ENCODE measurements at regions not wholly inside any gene's neighbourhood (a gene's known extent, or its start where the extent isn't known, plus 50 kb on each side); places are given as distances from the start of the nearest gene placed in this dataset.
A peak's percentile ranks its signal among the peaks of the same experiment; 100 is the strongest.

DNA sequence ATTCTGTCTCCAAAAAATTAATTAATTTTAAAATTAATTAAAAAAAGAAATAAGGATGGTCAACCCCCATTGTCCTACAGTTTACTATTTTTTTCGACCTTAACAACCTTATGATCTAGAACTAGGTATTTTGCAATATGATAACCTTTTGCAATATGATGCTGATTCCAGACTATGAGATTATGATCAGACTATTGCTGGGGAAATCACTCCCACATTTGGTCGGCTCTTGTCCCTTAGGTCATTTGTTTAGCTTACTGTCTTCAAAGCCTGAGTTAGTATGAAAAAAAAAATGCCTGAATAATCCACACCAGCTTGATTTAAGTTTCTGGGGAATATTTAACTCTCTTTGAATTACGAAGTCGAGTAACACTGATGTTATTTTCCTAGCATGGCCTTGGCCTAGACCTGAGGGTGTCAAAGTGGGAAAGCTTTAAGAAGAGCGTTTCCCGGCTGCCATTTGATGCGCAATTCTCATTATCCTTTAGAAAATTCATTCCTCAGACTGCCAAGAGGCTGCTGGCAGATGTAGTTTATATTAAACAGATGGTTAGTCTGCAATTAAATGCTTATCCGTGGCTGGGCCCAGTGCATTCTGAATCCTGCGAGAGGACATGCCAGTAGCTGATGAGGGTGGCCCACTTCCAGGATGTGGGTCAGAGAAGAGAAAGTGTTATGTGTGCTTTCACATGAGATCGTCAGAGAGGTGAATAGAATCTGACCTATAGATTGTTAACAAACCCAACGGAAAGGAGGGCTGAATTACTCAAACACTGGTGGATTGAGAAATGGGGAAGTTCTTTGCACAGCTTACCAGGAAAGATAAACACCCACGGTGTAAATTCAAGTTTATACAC is 496.0 kb upstream of the THBS1 start:
- TF ChIP-seq TP53 (CRISPR knock-in tag; IDR thresholded peaks at IDR 0.05) (no peak), RFX5 (IDR thresholded peaks at IDR 0.05) (no peak), CTCF (IDR thresholded peaks at IDR 0.05) (no peak), POLR2A (IDR thresholded peaks at IDR 0.05; ENCODE audit: low read length) (no peak), NPAS2 (CRISPR knock-in tag; IDR thresholded peaks at IDR 0.05; ENCODE audit: borderline replicate concordance) (no peak), RAD21 (conservative IDR thresholded peaks at IDR 0.05 in 1 of 2, IDR thresholded peaks at IDR 0.05 in 1 of 2) (no peak; a peak in 1 of 5 replicates), KDM1A (IDR thresholded peaks at IDR 0.05; ENCODE audit: low read depth) (no peak), ZC3H11A (IDR thresholded peaks at IDR 0.05) (no peak), CEBPB (IDR thresholded peaks at IDR 0.05) (peak; percentile 52 to 70; a peak in 2 of 4 replicates)
- TF ChIP-seq, protein P1, sequence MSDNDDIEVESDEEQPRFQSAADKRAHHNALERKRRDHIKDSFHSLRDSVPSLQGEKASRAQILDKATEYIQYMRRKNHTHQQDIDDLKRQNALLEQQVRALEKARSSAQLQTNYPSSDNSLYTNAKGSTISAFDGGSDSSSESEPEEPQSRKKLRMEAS (IDR thresholded peaks at IDR 0.05) = no peak
- TF ChIP-seq, protein P2, sequence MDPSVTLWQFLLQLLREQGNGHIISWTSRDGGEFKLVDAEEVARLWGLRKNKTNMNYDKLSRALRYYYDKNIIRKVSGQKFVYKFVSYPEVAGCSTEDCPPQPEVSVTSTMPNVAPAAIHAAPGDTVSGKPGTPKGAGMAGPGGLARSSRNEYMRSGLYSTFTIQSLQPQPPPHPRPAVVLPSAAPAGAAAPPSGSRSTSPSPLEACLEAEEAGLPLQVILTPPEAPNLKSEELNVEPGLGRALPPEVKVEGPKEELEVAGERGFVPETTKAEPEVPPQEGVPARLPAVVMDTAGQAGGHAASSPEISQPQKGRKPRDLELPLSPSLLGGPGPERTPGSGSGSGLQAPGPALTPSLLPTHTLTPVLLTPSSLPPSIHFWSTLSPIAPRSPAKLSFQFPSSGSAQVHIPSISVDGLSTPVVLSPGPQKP (IDR thresholded peaks at IDR 0.05; ENCODE audit: low read depth, low read length) = no peak

All from A549 (cell line).